ENCODE measurements at regions not wholly inside any gene's neighbourhood (a gene's known extent, or its start where the extent isn't known, plus 50 kb on each side); places are given as distances from the start of the nearest gene placed in this dataset.

- TF ChIP-seq EP300 (IDR thresholded peaks at IDR 0.05) (no peak), CTCF (IDR thresholded peaks at IDR 0.05) (no peak)
Measured at GRCh38 chr18:5036523-5036922, 160.5 kb downstream of the AKAIN1 start.
